ENCODE measurements at regions not wholly inside any gene's neighbourhood (a gene's known extent, or its start where the extent isn't known, plus 50 kb on each side); places are given as distances from the start of the nearest gene placed in this dataset.

DNA sequence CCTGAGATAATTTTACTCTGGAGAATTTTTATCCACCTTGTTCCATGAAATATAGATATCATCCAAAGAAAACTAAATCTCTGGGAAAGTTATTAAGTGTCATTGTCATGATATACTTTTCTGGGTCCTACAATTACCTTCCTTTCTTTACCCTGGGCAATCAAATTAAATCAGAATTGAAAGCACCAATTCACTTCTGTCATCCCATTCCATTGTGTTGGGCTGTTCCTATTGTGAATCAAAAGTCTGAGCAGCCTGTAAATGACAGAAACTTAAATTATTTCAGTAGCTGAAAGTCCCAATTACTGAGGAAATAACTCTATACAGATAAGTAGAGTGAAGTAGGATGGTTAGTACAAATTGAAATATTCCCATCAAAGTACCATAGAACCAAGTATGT lies 1284.2 kb downstream of the EFNB2 start:
- Histone ChIP-seq H3K79me1 (ENCODE audit: low read depth in 1 of 2, low read length in 2 of 2) (no peaks in the 10 kb centered on the region), H3K14ac (replicated peaks; ENCODE audit: low read depth, low read length) (no peak overlapping the region), H3K56ac (ENCODE audit: extremely low read depth, insufficient read depth, low read length) (no peak overlapping the region), H4K20me1 (ENCODE audit: insufficient read depth, low read length) (no peaks in the 10 kb centered on the region), H2BK5ac (ENCODE audit: low read depth, low read length, poor library complexity, severe bottlenecking) (no peak overlapping the region), H3K36me3 (ENCODE audit: control insufficient read depth, insufficient read depth, low read length) (no peaks in the 10 kb centered on the region), H4K91ac (ENCODE audit: insufficient read depth, low read depth, low read length) (no peak overlapping the region), H3K4me2 (ENCODE audit: low read depth, low read length) (no peak overlapping the region), H3K23ac (ENCODE audit: low read depth, low read length) (no peak overlapping the region), H4K5ac (ENCODE audit: low read depth, low read length) (no peak overlapping the region), H3K4me3 (ENCODE audit: insufficient read depth, low read depth, low read length) (no peak overlapping the region), H2AK5ac (ENCODE audit: low read depth, low read length) (no peak overlapping the region), H4K8ac (ENCODE audit: low read depth in 2 of 2, low read length in 2 of 2) (no peak overlapping the region), H3K9ac (ENCODE audit: low read depth, low read length) (no peak overlapping the region), H3K4me1 (ENCODE audit: control insufficient read depth, insufficient read depth, low read length) (no peaks in the 10 kb centered on the region), H2BK15ac (ENCODE audit: low read depth, low read length) (no peak overlapping the region), H2BK120ac (ENCODE audit: low read depth, low read length) (no peak overlapping the region), H2BK20ac (ENCODE audit: low read depth, low read length) (no peak overlapping the region), H2AFZ (replicated peaks; ENCODE audit: low read length, poor library complexity) (no peak overlapping the region), H3K27ac (ENCODE audit: insufficient read depth, low read length) (no peak overlapping the region), H3K18ac (ENCODE audit: low read depth, low read length) (no peak overlapping the region), H3K9me1 (ENCODE audit: insufficient read depth, low read length) (no peaks in the 10 kb centered on the region), H2AK9ac (replicated peaks; ENCODE audit: low read depth, low read length, poor library complexity) (no peak overlapping the region), H3K27me3 (ENCODE audit: control insufficient read depth, insufficient read depth, low read length) (no peaks in the 10 kb centered on the region), H3K9me3 (ENCODE audit: control insufficient read depth, insufficient read depth, low read length) (no peaks in the 10 kb centered on the region), H3K4ac (ENCODE audit: low read depth, low read length) (no peak overlapping the region)
- BruUV-seq (replicated peaks), result no TSS peak
- ATAC-seq (ENCODE audit: low read depth) (no peak), DNase-seq (no peak)
- no peak for TF ChIP-seq FOS (IDR thresholded peaks at IDR 0.05; ENCODE audit: low read depth, low read length)
- TF ChIP-seq RFX5 (IDR thresholded peaks at IDR 0.05; ENCODE audit: low read depth, low read length), result no peak
- TF ChIP-seq MXI1 (IDR thresholded peaks at IDR 0.05; ENCODE audit: borderline replicate concordance, low read depth, low read length), result no peak
- no peak for TF ChIP-seq POLR2A (IDR thresholded peaks at IDR 0.05; ENCODE audit: low read depth, low read length)
- TF ChIP-seq SMC3 (IDR thresholded peaks at IDR 0.05; ENCODE audit: low read depth, low read length), result no peak
- TF ChIP-seq, protein P1, sequence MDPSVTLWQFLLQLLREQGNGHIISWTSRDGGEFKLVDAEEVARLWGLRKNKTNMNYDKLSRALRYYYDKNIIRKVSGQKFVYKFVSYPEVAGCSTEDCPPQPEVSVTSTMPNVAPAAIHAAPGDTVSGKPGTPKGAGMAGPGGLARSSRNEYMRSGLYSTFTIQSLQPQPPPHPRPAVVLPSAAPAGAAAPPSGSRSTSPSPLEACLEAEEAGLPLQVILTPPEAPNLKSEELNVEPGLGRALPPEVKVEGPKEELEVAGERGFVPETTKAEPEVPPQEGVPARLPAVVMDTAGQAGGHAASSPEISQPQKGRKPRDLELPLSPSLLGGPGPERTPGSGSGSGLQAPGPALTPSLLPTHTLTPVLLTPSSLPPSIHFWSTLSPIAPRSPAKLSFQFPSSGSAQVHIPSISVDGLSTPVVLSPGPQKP (IDR thresholded peaks at IDR 0.05; ENCODE audit: borderline replicate concordance, low read depth, low read length), result no peak
- no peak for TF ChIP-seq USF2 (IDR thresholded peaks at IDR 0.05; ENCODE audit: low read depth, low read length)
- no peak for TF ChIP-seq RCOR1 (IDR thresholded peaks at IDR 0.05; ENCODE audit: insufficient replicate concordance, low read length)
- no peak for TF ChIP-seq BHLHE40 (IDR thresholded peaks at IDR 0.05; ENCODE audit: low read depth, low read length)
- TF ChIP-seq MAZ (IDR thresholded peaks at IDR 0.05; ENCODE audit: borderline replicate concordance, low read depth, low read length), result no peak
- TF ChIP-seq CHD1 (IDR thresholded peaks at IDR 0.05; ENCODE audit: low read depth, low read length), result no peak
- no peak for TF ChIP-seq MAFK (IDR thresholded peaks at IDR 0.05; ENCODE audit: low read depth, low read length)
- no peak for TF ChIP-seq RAD21 (IDR thresholded peaks at IDR 0.05; ENCODE audit: low read length)
- TF ChIP-seq NFE2L2 (IDR thresholded peaks at IDR 0.05; ENCODE audit: low read depth, low read length), result no peak
- no peak for TF ChIP-seq CTCF (conservative IDR thresholded peaks at IDR 0.05; ENCODE audit: low read depth, low read length)
- TF ChIP-seq CEBPB (IDR thresholded peaks at IDR 0.05; ENCODE audit: low read depth, low read length), result no peak
- CTCF ChIA-PET, result no interaction called here
- intact Hi-C loops (cut with micrococcal nuclease) (loop anchor here (10.0 kb wide), 1 partner anchor 1896 kb away; no protein-coding TSS in a partner anchor), dilution Hi-C loops (cut with HindIII; ENCODE audit: low sequenced_read_pairs, unreplicated experiment) (no loop called here), in situ Hi-C loops (cut with MboI; ENCODE audit: low sequenced_read_pairs) (no loop called here)
- POLR2A ChIA-PET (ENCODE audit: unreplicated experiment), result no interaction called here

All from IMR-90 (cell line).